ENCODE measurements at regions not wholly inside any gene's neighbourhood (a gene's known extent, or its start where the extent isn't known, plus 50 kb on each side); places are given as distances from the start of the nearest gene placed in this dataset.

- no peak for DNase-seq (ENCODE audit: low spot score)
- H3K27ac Mint-ChIP-seq (ENCODE audit: unreplicated experiment) = no peak overlapping the region
- H3K9me3 Mint-ChIP-seq (ENCODE audit: low read depth) = no peaks in the 10 kb centered on the region
- peaks cover 2% of the 10 kb centered on the region for H3K27me3 Mint-ChIP-seq (ENCODE audit: low read depth)
- no peak overlapping the region for H3K4me3 Mint-ChIP-seq (ENCODE audit: unreplicated experiment)
- no peak for TF ChIP-seq CTCF (IDR thresholded peaks at IDR 0.05)
- H3K36me3 Mint-ChIP-seq (ENCODE audit: low read depth) = no peaks in the 10 kb centered on the region
- H3K4me1 Mint-ChIP-seq (ENCODE audit: low read depth) = peaks cover 7% of the 10 kb centered on the region
Measured at GRCh38 chr1:198031086-198031485, 113.9 kb downstream of the LHX9 start.

GRCh38 chr1:198032668-198033067, 115.5 kb downstream of the LHX9 start:
- Mint-ChIP-seq H3K4me1 (ENCODE audit: low read depth) (peaks cover 7% of the 10 kb centered on the region), H3K36me3 (ENCODE audit: low read depth) (no peaks in the 10 kb centered on the region), H3K4me3 (ENCODE audit: unreplicated experiment) (no peak overlapping the region), H3K27me3 (ENCODE audit: low read depth) (no peaks in the 10 kb centered on the region), H3K9me3 (ENCODE audit: low read depth) (no peaks in the 10 kb centered on the region), H3K27ac (ENCODE audit: unreplicated experiment) (no peak overlapping the region)
- DNase-seq (ENCODE audit: low spot score) = no peak
- no peak for TF ChIP-seq CTCF (IDR thresholded peaks at IDR 0.05)

GRCh38 chr1:198040880-198041279, 115.9 kb upstream of the NEK7 start:
- Mint-ChIP-seq H3K27ac (ENCODE audit: unreplicated experiment) (no peak overlapping the region), H3K9me3 (ENCODE audit: low read depth) (no peaks in the 10 kb centered on the region), H3K4me1 (ENCODE audit: low read depth) (no peaks in the 10 kb centered on the region), H3K36me3 (ENCODE audit: low read depth) (no peaks in the 10 kb centered on the region), H3K27me3 (ENCODE audit: low read depth) (no peaks in the 10 kb centered on the region), H3K4me3 (ENCODE audit: unreplicated experiment) (no peak overlapping the region)
- no peak for TF ChIP-seq CTCF (IDR thresholded peaks at IDR 0.05)
- DNase-seq (ENCODE audit: low spot score) = no peak

GRCh38 chr1:198042168-198042567, 114.6 kb upstream of the NEK7 start:
- no peaks in the 10 kb centered on the region for H3K27me3 Mint-ChIP-seq (ENCODE audit: low read depth)
- H3K9me3 Mint-ChIP-seq (ENCODE audit: low read depth) = no peaks in the 10 kb centered on the region

GRCh38 chr1:198047913-198048312, 108.9 kb upstream of the NEK7 start:
- no peak overlapping the region for H3K4me3 Mint-ChIP-seq (ENCODE audit: unreplicated experiment)
- H3K27ac Mint-ChIP-seq (ENCODE audit: unreplicated experiment) = no peak overlapping the region
- no peaks in the 10 kb centered on the region for H3K27me3 Mint-ChIP-seq (ENCODE audit: low read depth)
- peaks cover 19% of the 10 kb centered on the region for H3K9me3 Mint-ChIP-seq (ENCODE audit: low read depth)
- H3K36me3 Mint-ChIP-seq (ENCODE audit: low read depth) = peaks cover 3% of the 10 kb centered on the region
- no peaks in the 10 kb centered on the region for H3K4me1 Mint-ChIP-seq (ENCODE audit: low read depth)
- no peak for DNase-seq (ENCODE audit: low spot score)
- TF ChIP-seq CTCF (IDR thresholded peaks at IDR 0.05) = no peak

More at GRCh38 chr1:198042168-198042567, 114.6 kb upstream of the NEK7 start:
- Mint-ChIP-seq H3K36me3 (ENCODE audit: low read depth) (no peaks in the 10 kb centered on the region), H3K27ac (ENCODE audit: unreplicated experiment) (no peak overlapping the region), H3K4me1 (ENCODE audit: low read depth) (no peaks in the 10 kb centered on the region), H3K4me3 (ENCODE audit: unreplicated experiment) (no peak overlapping the region)
- TF ChIP-seq CTCF (IDR thresholded peaks at IDR 0.05) = no peak
- DNase-seq (ENCODE audit: low spot score) = no peak
